Activated CD4-positive, alpha-beta T cell treated with anti-CD3 and anti-CD28 coated beads for 24 hours (primary cell): ENCODE measurements at regions not wholly inside any gene's neighbourhood (a gene's known extent, or its start where the extent isn't known, plus 50 kb on each side); places are given as distances from the start of the nearest gene placed in this dataset.

Experiments
- DNase-seq, 2 donors: peaks; one replicate each; pipeline ENCODE4 v3.0.0-alpha.2; 2020; ENCODE audit warnings: low read depth in 2 of 2

DNA sequence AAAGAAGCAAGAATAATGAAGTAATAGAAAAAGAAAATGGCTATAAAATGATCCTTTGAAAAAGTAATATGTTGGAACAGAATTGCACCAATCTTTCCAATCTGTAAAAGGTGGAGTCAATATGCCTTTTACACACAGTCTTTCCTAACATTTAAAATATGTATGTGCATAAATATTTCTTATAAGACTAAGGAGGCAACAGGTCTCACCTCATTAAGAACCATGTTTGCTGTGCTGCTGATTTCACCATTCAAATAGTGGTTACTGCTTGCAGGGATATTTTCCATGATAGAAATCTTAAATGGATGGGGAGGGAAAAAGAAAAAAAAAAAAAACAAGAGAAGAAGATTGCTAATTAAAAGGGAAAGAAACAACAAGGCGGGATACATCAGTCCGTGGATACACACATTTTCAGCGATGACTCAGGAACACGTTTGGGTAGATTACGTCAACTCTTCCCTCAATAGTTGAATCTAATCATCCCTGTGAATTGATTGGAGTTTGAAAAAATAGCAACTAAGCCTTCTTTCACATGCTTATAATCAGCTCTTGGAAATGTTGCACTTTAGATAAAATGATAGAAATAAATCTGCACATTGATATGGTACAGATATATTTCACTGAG lies 2133.9 kb upstream of the CELF4 start:
- no peak for DNase-seq

- DNase-seq: no peak
Observed at GRCh38 chr18:39698436-39698835, 2132.8 kb upstream of the CELF4 start.

DNA sequence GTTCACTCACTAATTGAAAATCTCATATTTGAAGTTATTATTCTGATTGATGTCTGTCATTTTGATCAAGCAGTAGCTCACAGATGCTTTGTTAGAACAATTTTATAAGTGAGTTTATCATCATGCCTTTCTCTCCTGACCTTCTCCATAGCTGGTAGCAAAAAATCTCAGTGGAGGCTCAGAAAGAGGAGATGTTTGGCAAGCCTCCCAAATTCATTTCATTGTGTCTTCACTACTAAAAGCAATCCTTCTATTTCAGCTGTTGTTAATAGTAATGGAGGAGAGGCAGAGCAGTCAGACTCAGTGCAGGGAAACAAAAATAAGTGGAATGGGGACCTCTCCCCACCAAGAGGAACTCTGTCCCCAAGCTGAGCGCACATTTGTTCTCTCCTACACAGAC lies 2127.8 kb upstream of the CELF4 start:
- no peak for DNase-seq

DNA sequence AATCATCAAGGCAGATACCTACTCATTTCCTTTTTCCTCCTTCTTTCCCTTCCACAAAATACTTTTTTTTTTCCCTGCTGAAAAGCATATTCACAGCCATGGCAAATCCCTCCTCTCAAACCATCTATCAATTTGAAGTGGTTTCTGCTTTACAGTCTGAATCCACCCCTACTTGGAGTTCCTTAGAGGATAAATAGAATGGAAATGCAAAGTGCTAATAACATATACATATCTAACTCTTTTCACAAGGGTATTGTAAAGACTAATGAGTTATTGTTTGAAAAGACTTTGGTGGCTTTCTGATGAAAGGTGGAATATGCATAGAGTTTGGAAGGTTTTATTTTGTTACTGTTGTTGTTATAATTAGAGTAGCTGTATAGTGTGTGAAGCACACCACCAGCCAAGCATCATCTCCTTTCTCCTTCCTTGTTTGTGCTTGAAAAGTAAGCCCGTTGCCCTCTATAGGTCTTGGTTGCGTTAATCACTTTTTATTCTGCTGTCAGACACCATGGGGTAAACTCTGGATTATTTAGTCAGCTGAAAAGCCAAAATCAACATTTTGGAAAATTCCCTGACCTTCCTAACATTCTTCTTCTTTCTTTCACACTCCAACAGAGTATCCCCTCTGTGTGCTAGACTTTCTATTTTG lies 2126.9 kb upstream of the CELF4 start:
- no peak for DNase-seq

DNA sequence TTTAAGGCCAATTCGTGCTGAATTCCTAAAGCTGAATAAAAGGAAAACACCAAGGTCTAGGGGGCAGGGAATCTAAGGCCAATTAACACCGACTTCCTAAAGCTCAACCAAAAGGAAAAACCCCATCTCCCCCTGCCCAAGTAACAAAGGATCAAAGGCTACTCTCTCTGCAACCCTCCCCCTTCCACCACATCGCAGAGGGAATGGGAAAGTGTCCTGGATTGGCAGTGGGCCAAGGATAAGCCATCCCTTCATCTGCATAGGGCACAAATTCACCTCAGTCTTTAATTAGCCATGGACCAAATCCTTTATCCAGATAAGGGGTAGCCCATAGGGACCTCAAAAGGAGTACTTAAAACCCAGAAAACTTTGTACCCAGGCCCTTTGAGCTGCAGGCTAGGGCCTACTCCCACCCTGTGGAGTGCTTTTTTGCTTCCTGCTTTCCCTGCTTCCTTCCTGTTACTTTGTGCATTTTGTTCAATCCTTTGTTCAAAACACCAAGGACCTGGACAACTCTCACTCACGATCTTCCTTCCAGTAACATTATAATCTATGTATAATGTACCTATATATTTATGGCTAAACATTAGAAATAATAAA lies 2119.8 kb upstream of the CELF4 start:
- DNase-seq: no peak

DNA sequence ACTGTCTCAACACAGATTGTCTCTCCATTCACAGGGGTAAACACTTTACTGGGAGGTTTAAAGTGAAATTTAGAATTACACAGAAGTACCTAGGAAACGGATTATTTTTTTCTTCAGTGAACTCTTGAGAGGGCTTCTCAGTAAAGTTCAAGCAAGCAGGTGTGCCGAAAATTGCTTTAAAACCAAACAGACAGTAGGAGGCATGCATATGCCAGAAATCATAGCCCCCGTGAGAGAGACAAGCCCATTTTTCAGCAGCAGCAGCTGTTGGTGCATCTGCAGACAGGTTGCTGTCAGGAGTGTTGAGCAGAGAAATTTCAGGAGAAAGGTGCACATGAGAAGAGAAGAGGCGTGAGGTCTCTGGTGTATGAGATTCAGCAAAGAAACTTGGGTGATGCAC lies 2115.5 kb upstream of the CELF4 start:
- no peak for DNase-seq

GRCh38 chr18:39675906-39676305 lies 2110.3 kb upstream of the CELF4 start:
- no peak for DNase-seq

GRCh38 chr18:39675368-39675767 lies 2109.8 kb upstream of the CELF4 start:
- DNase-seq: no peak

DNA sequence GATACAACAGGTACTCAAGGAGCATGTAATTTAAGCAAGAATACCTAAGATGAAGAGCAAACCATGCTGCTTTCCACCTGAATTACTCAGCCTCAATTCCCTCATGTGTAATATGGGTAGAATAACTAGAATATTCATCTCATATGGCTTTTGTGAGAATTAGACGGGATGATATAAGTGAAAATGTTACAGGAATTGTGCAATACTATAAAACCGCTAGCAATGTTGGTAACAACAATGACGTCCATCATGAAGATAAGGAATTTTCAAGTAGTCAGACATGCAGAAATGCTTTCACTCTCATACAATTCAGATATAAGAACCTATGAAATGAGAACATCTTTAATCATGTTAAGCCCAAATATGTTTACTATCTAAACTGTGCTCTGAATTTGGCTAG lies 2106.6 kb upstream of the CELF4 start:
- no peak for DNase-seq

- DNase-seq: no peak
Observed at GRCh38 chr18:39667905-39668304, 2102.3 kb upstream of the CELF4 start.

DNA sequence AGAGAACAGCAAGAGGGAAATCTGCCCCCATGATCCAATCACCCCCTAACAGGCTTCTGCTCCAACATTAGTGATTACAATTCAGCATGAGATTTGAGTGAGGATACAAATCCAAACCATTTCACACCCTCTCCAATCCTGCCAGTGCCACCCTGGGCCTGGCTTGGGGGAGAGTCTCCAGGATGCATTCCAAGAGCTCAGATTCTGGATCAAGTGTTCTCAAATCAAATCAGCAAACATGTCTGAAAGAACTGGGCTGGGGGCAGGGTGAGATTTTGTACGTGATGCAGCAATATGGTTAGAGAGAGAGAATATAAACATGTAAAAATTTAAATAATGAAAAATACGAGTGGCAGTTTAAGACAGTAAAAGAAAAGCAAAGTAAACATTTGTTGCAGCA lies 2100.9 kb upstream of the CELF4 start:
- no peak for DNase-seq

DNA sequence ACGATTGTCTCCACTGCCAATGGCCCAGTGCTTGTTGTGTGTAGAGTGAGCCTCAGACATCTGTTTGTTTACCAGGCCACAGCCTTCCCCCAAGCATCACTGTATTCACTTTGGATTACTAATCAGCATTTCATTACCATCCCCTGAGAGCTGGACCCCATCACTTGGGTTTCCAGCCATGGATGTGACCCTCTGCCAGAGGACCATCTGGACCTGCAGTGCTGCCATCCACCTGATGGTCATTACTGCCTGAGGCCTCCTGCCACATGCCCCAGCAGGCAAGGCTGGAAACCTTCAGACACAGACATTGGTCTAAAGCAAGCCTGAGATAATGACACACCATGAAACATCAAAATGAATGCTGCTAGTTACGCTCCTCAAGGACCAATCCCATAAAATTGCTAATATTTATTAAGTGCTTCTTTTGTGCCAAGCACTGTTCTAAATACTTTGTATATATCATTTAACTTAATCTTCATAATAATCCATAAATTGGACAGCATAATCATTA lies 2096.3 kb upstream of the CELF4 start:
- DNase-seq: no peak

DNA sequence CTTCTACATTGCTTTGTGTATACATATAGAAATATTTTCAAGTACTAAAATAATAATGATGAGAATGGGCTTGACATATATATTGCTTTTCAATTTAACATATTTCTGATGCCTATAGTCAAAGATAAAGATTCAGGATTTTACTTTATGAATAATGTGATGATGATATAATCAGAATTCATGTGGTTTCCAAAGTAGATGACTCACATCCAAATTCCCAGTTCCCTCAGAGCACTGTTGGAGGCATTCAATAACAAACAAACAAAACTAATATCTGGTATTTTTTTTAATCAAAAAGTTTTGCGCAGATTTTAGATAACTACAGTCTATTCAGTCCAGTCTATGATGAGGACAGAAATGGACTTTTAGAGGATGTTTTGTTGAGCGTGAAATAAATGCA lies 2094.5 kb upstream of the CELF4 start:
- DNase-seq: no peak

GRCh38 chr18:39655341-39655740 lies 2089.7 kb upstream of the CELF4 start:
- DNase-seq: no peak

GRCh38 chr18:39653221-39653620 lies 2087.6 kb upstream of the CELF4 start:
- no peak for DNase-seq

- no peak for DNase-seq
Observed at GRCh38 chr18:39648616-39649015, 2083.0 kb upstream of the CELF4 start.

DNA sequence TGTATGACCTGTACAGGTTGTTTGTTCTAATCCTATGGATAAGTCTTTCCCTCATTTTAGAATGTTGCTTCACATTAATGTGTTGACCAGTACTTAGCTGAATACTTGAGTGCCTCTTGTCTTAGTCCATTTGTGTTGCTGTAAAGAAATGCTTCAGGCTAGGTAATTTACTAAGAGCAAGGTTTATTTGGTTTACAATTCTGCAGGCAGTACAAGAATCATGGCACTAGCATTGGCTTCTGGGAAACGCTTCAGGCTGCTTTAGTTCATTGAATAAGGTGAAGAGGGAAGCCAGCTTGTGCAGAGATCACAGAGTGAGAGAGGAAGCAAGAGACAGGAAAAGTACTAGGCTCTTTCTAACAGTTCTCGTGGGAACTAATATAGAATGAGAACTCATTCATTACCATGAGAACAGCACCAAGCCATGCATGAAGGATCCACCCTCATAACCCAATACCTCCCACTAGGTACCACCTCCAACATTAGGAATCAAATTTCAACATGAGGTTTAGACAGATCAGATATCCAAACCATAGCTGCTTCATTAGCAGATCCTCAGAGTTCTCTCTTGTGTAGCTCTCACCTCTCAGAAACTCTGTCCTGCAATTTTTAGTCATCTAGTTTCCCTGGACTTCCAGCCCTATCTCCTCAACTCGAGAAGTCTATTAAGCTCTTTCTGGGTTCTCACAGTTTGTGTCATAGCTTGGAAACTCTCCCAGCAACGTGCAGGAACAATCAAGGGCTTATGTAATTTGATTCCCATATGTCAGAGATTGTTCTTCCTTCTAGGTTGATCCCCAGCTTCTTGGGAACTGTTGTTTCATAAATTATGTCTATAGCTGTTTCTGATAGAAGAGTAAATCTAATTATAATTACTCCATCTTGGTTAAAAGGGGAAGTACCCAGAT lies 2082.3 kb upstream of the CELF4 start:
- DNase-seq: no peak

DNA sequence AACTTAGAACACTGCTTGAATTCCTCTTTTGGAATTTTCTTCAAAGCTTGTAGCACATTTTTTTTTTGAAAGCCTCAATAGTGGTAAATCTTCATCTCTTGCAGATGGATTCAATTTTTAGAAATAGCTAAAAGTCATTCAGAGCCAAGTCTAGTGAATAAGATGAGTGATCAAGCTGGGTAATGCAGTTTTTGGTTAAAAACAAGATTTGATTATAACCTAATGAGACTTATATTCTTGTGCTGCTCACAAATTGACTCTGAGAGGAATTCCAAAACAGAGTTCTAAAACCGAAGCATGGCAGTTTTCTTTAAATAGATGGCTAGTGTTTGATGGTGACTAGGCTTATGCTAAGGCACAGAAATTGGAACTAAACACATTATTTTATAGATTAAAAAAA lies 2072.6 kb upstream of the CELF4 start:
- DNase-seq: no peak

- DNase-seq: no peak
Observed at GRCh38 chr18:39636931-39637330, 2071.3 kb upstream of the CELF4 start.

DNA sequence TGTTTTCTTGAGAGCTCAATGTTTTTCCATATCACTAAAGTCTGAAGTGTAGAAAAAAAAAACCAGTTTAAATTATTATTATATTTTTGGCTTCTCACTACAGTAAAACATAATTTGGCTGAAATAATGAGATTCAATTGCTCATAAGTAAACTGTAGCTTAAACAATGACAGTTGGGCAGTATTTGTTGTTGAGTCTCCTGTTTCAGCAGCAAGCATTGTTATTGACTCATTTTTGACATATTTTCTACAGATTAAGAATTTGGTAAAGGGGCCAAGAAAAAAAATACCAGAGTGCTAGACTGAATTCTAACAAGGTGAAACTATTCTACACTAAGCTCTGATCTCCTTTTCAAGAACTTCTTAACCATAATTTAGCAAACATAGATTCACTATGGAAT lies 2070.4 kb upstream of the CELF4 start:
- no peak for DNase-seq

DNA sequence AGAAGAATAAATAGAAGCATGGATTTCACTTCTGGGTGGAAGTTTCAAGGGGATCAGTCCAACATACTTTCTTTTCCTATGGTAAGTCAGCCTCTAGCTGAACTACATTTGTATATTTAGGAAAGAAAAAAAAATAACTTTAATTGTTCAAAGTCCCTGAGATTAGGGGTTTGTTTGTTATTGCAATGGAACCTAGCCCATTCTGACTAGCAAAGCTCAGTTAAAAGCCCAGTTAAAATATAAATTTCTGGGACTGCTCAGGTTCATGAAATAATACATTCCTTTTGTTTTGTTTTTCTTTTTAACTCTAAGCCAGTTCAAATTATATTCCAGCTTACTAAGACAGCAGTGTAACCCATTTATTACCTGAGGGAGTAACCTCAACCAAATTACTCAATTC lies 2069.6 kb upstream of the CELF4 start:
- DNase-seq: no peak

DNA sequence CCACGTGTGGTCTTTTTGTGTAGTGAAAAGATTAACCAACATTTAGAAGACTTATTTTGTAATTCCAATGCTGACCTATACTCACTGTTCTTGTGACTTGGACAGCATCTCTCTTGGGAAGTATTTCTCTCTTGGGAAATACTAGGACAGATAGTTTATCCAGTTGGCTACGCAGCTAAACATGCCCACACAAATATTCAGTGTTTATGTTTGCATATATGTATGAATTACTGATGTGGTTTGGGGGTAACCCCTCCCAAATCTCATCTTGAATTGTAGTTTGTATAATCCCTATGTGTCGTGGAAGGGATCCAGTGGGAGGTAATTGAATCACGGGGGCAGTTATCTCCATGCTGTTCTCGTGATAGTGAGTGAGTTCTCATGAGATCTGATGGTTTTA lies 2062.3 kb upstream of the CELF4 start:
- no peak for DNase-seq
